CD4-positive, alpha-beta T cell (primary cell): ENCODE measurements at regions not wholly inside any gene's neighbourhood (a gene's known extent, or its start where the extent isn't known, plus 50 kb on each side); places are given as distances from the start of the nearest gene placed in this dataset.

Source experiments
- ATAC-seq: fragments of 200-7000 bp; cut with Tn5 transposase; one replicate; pipeline ENCODE4 v1.10.0; 2022; ENCODE audit warnings: mild to moderate bottlenecking; ENCODE audit not compliant: poor library complexity
- CTCF ChIA-PET: fragments of 350-600 bp; sonication (Branson Sonifier 250); formaldehyde crosslinking; loops from one replicate; lab custom pipeline; 2021; ENCODE audit warnings: antibody characterized with exemption, inconsistent platforms; lab: Charles Lee
- POLR2A ChIA-PET: fragments of 350-600 bp; sonication (Branson Sonifier 250); formaldehyde crosslinking; loops from one replicate; lab custom pipeline; 2021; ENCODE audit warnings: antibody characterized with exemption, inconsistent platforms; lab: Charles Lee
- DNase-seq, 14 experiments: peaks; one replicate each; pipeline ENCODE4 v3.0.0-alpha.2; 2013 to 2020; ENCODE audit warnings: mixed read lengths in 2 of 14
- H3K27ac ChIP-seq, 2 donors: one replicate each; pipeline versions ENCODE4 v1.5.1 to v1.7.0; 2013; ENCODE audit warnings: low read length in 2 of 2, low read depth in 1 of 2, mild to moderate bottlenecking in 1 of 2
- H3K27me3 ChIP-seq, 2 experiments: 1 replicate in 1 of 2; 2 replicates in 1 of 2; pipeline versions ENCODE4 v1.6.1 to v1.7.0; 2013; ENCODE audit warnings: low read length in 2 of 2, control low read depth in 1 of 2, mild to moderate bottlenecking in 1 of 2, moderate library complexity in 1 of 2; ENCODE audit not compliant: insufficient read depth in 2 of 2, control insufficient read depth in 1 of 2
- H3K36me3 ChIP-seq: one replicate; pipeline ENCODE4 v1.6.1; 2013; ENCODE audit warnings: low read length, control low read depth; ENCODE audit not compliant: insufficient read depth
- H3K4me1 ChIP-seq: one replicate; pipeline ENCODE4 v1.6.1; 2013; ENCODE audit warnings: low read length, control low read depth; ENCODE audit not compliant: insufficient read depth
- H3K4me3 ChIP-seq: one replicate; pipeline ENCODE4 v1.5.1; 2013; ENCODE audit warnings: mild to moderate bottlenecking, low read length, moderate library complexity
- H3K9me3 ChIP-seq, 2 experiments: 1 replicate in 1 of 2; 2 replicates in 1 of 2; pipeline versions ENCODE4 v1.6.1 to v1.7.0; 2013; ENCODE audit warnings: low read length in 2 of 2, mild to moderate bottlenecking in 2 of 2, control low read depth in 1 of 2, moderate library complexity in 1 of 2; ENCODE audit not compliant: control insufficient read depth in 1 of 2, insufficient read depth in 1 of 2
- H3K27ac Mint-ChIP-seq: one replicate; pipeline ENCODE4 v1.8.0; 2020; ENCODE audit warnings: mixed read lengths
- H3K27me3 Mint-ChIP-seq: one replicate; pipeline ENCODE4 v1.8.0; 2021; ENCODE audit warnings: mixed read lengths
- H3K36me3 Mint-ChIP-seq: one replicate; pipeline ENCODE4 v1.8.0; 2021; ENCODE audit warnings: low read depth, mixed read lengths
- H3K4me1 Mint-ChIP-seq: one replicate; pipeline ENCODE4 v1.8.0; 2021; ENCODE audit warnings: low read depth, mixed read lengths
- H3K4me3 Mint-ChIP-seq: one replicate; pipeline ENCODE4 v1.8.0; 2020; ENCODE audit warnings: mild to moderate bottlenecking, mixed read lengths
- H3K9me3 Mint-ChIP-seq: one replicate; pipeline ENCODE4 v1.8.0; 2020; ENCODE audit warnings: mixed read lengths
- CTCF ChIP-seq: fragments of 200-600 bp; IDR thresholded peaks from one replicate; pipeline ENCODE4 v1.8.0; 2022; ENCODE audit warnings: antibody characterized with exemption, mild to moderate bottlenecking
- intact Hi-C, 2 experiments: fragments of 100-400 bp; cut with DNase I in 1 of 2; cut with micrococcal nuclease in 1 of 2; formaldehyde crosslinking; loops; one replicate each; pipeline versions ENCODE4 v1.15.1 to v1.9.0; 2023 to 2025; cut with DNase I, micrococcal nuclease

- no peak overlapping the region for H3K27ac Mint-ChIP-seq
- ChIA-PET POLR2A (interaction anchor here (0.5 kb wide), 1 partner anchor 636 kb away, joined by 3 read pairs; no protein-coding TSS in a partner anchor), CTCF (interaction anchor here (1.7 kb wide), 1 partner anchor 638 kb away, joined by 5 read pairs; no protein-coding TSS in a partner anchor)
Measured at GRCh38 chr3:30112902-30113484, 493.4 kb upstream of the TGFBR2 start.

GRCh38 chr3:30113906-30114305 lies 492.5 kb upstream of the TGFBR2 start:
- H3K36me3 Mint-ChIP-seq = no peaks in the 10 kb centered on the region
- H3K27ac ChIP-seq = no peak overlapping the region
- H3K27me3 Mint-ChIP-seq = no peaks in the 10 kb centered on the region
- H3K36me3 ChIP-seq = no peaks in the 10 kb centered on the region
- no peak for ATAC-seq
- intact Hi-C loops = loop anchor here (1.0 to 10.0 kb wide), 7 partner anchors 83 to 637 kb away; partner anchors contain the start of gene TGFBR2 (in 1 of the 2)
- no peaks in the 10 kb centered on the region for H3K9me3 ChIP-seq
- no peaks in the 10 kb centered on the region for H3K27me3 ChIP-seq
- DNase-seq = no peak
- H3K4me1 Mint-ChIP-seq = peaks cover 7% of the 10 kb centered on the region
- no peaks in the 10 kb centered on the region for H3K9me3 Mint-ChIP-seq
- TF ChIP-seq CTCF = no peak
- CTCF ChIA-PET = interaction anchor here (1.1 to 1.7 kb wide), 2 partner anchors 580 to 637 kb away, joined by 4 to 5 read pairs; no protein-coding TSS in a partner anchor
- no peak overlapping the region for H3K4me3 Mint-ChIP-seq
- POLR2A ChIA-PET = no interaction called here
- no peaks in the 10 kb centered on the region for H3K4me1 ChIP-seq
- no peak overlapping the region for H3K4me3 ChIP-seq
- H3K27ac Mint-ChIP-seq = no peak overlapping the region

More at GRCh38 chr3:30112902-30113484, 493.4 kb upstream of the TGFBR2 start:
- intact Hi-C loops = loop anchor here (1.0 to 10.0 kb wide), 7 partner anchors 84 to 638 kb away; partner anchors contain the start of gene TGFBR2 (in 1 of the 2)
- Mint-ChIP-seq H3K4me3 (no peak overlapping the region), H3K9me3 (no peaks in the 10 kb centered on the region), H3K36me3 (no peaks in the 10 kb centered on the region), H3K4me1 (peaks cover 7% of the 10 kb centered on the region), H3K27me3 (peaks cover 5% of the 10 kb centered on the region)
- Histone ChIP-seq H3K36me3 (no peaks in the 10 kb centered on the region), H3K27ac (no peak overlapping the region), H3K4me3 (no peak overlapping the region), H3K9me3 (no peaks in the 10 kb centered on the region), H3K4me1 (no peaks in the 10 kb centered on the region), H3K27me3 (no peaks in the 10 kb centered on the region)
- peak in 3 of 14 experiments; percentile 56 to 57 (median 57) for DNase-seq
- TF ChIP-seq CTCF = peak; percentile 73
- ATAC-seq = no peak

GRCh38 chr3:30114918-30115317 lies 491.5 kb upstream of the TGFBR2 start:
- Histone ChIP-seq H3K9me3 (no peaks in the 10 kb centered on the region), H3K4me3 (no peak overlapping the region), H3K36me3 (no peaks in the 10 kb centered on the region), H3K4me1 (no peaks in the 10 kb centered on the region), H3K27ac (no peak overlapping the region), H3K27me3 (no peaks in the 10 kb centered on the region)
- Mint-ChIP-seq H3K9me3 (no peaks in the 10 kb centered on the region), H3K27me3 (no peaks in the 10 kb centered on the region), H3K4me1 (peaks cover 7% of the 10 kb centered on the region), H3K27ac (no peak overlapping the region), H3K4me3 (no peak overlapping the region), H3K36me3 (no peaks in the 10 kb centered on the region)
- ATAC-seq = no peak
- no peak for TF ChIP-seq CTCF
- CTCF ChIA-PET = interaction anchor here (1.1 kb wide), 1 partner anchor 579 kb away, joined by 4 read pairs; no protein-coding TSS in a partner anchor
- no peak for DNase-seq
- POLR2A ChIA-PET = no interaction called here
- intact Hi-C loops = loop anchor here (5.0 to 10.0 kb wide), 3 partner anchors 82 to 490 kb away; partner anchors contain the start of gene TGFBR2 (in 1 of the 2)
